GM12873 (cell line): ENCODE measurements at regions not wholly inside any gene's neighbourhood (a gene's known extent, or its start where the extent isn't known, plus 50 kb on each side); places are given as distances from the start of the nearest gene placed in this dataset.

Experiments
- CTCF ChIP-seq: IDR thresholded peaks from 2 replicates; pipeline ENCODE4 v1.5.1; 2012; ENCODE audit warnings: low read depth, mild to moderate bottlenecking, moderate library complexity, low read length, control low read depth; ENCODE audit not compliant: insufficient read depth; ENCODE audit errors: missing control alignments

GRCh38 chr9:87818308-87818707, 64.4 kb upstream of the SPATA31E1 start:
- no peak for TF ChIP-seq CTCF

GRCh38 chr9:87824216-87824875, 58.3 kb upstream of the SPATA31E1 start:
- TF ChIP-seq CTCF: no peak

- no peak for TF ChIP-seq CTCF
Measured at GRCh38 chr9:87824886-87825285, 57.8 kb upstream of the SPATA31E1 start.

GRCh38 chr9:87826331-87826730, 56.3 kb upstream of the SPATA31E1 start:
- TF ChIP-seq CTCF: no peak

GRCh38 chr9:87827341-87827740, 55.3 kb upstream of the SPATA31E1 start:
- no peak for TF ChIP-seq CTCF

- TF ChIP-seq CTCF: no peak
Measured at GRCh38 chr9:87829756-87830155, 52.9 kb upstream of the SPATA31E1 start.

- TF ChIP-seq CTCF: no peak
Measured at GRCh38 chr9:87830446-87830845, 52.2 kb upstream of the SPATA31E1 start.
